ENCODE measurements at regions not wholly inside any gene's neighbourhood (a gene's known extent, or its start where the extent isn't known, plus 50 kb on each side); places are given as distances from the start of the nearest gene placed in this dataset.
"Not testable (repeated sequence)": the region's sequence is repeated elsewhere in the genome, so short reads cannot be mapped to it uniquely, and the experiment has no call there.

DNA sequence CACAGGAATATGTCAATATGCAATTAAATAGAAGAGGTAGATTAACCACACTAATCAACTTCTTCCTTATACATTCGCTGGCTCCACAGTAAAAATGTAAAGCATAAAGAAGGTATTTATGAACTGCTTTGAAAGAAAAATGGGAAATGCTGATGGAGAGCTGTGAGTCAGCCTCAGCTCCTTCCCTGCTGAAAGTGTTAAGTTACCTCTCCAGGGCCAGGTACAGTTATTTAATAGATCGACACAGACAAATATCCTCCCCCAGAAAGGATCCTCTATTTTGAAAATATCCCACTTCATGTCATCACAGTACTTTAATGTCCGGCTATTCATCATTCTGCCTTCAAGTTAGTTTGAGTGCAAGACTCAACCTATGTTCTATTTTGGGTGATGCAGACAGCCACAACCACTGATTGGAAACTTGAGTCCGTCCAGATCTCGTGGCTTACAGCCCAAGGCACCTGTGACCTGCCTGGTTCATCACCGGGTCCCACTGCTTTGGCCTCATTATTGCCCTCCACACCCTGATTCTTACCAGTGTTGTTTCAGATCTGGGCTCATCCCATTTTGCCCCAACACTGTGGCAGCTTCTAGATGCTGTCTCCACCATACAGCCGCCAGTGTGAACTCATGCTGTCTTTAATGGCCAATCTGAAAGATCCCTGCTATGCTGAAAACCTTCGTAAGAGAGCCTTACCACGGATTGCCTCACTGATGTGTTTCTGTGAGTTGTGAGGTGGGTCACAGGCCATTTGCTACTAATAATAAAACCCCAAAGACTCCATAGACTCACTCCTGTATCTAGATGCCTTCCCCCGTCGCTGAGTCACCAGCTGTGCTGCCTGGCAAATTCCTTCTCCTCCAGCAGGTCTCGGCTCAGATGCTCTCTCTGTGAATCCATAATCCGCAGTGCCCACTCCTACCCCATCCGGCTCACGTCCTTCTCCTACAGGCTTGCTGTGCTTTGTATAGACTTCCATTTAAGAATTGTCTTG, 56.2 kb upstream of the DDAH1 start:
- H3K9ac ChIP-seq (ENCODE audit: low read depth, low read length); H3K4me3 ChIP-seq (ENCODE audit: low read length); H3K27ac ChIP-seq (ENCODE audit: low read depth, low read length); H3K4me1 ChIP-seq (ENCODE audit: insufficient read depth, low read length); H3K27me3 ChIP-seq (ENCODE audit: insufficient read depth, low read length); H3K9me3 ChIP-seq (ENCODE audit: insufficient read depth, low read depth, low read length); H3K36me3 ChIP-seq (ENCODE audit: insufficient read depth, low read length): not testable (repeated sequence)
- WGBS: 45% methylated on average over 7 of the region's 15 CpGs

DNA sequence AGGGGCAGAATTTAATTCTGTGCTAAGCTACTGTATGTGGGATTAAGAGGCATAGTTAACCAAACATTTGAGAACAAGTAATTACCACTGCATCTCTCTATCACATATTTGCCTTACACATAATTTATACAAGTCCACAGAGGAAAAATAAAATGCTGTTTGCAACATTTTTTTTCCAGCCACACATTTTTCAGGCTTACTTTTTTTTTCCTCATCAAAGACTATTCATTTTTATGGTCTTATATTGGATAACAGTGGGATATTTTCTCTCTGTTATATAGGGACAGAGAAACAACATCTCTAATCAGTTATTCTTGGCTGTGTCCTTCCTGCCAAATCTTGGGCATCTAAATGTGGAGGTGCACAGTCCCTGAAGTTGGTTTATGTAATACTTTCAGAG, 57.5 kb upstream of the DDAH1 start:
- H3K9ac ChIP-seq (ENCODE audit: low read depth, low read length); H3K27me3 ChIP-seq (ENCODE audit: insufficient read depth, low read length); H3K27ac ChIP-seq (ENCODE audit: low read depth, low read length); H3K9me3 ChIP-seq (ENCODE audit: insufficient read depth, low read depth, low read length); H3K4me3 ChIP-seq (ENCODE audit: low read length); H3K4me1 ChIP-seq (ENCODE audit: insufficient read depth, low read length); H3K36me3 ChIP-seq (ENCODE audit: insufficient read depth, low read length): not testable (repeated sequence)

DNA sequence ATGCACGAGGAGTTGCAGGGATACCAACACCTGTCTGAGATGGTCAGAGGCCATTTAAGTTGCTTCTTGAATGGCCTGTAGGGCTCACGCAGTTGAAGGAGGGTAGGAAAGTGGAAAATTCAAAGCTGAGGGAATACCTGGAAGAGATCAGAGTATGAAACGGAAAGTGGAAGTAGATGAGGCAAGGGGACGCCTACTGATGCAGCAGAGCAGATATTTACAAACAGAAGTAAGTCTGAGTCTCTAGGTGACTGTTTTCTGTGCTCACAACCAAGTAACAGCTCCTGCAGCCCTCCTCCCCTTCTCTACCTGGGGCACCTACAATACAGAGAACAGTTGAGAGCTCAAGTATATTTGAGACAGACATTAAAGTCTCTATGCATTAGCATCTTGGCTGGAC, 57.5 kb upstream of the CCN1 start:
- not testable (repeated sequence) for H3K27me3 ChIP-seq (ENCODE audit: insufficient read depth, low read length); H3K27ac ChIP-seq (ENCODE audit: low read depth, low read length); H3K9me3 ChIP-seq (ENCODE audit: insufficient read depth, low read depth, low read length); H3K9ac ChIP-seq (ENCODE audit: low read depth, low read length); H3K4me1 ChIP-seq (ENCODE audit: insufficient read depth, low read length); H3K36me3 ChIP-seq (ENCODE audit: insufficient read depth, low read length); H3K4me3 ChIP-seq (ENCODE audit: low read length)
- 84% methylated on average over 3 of the region's 4 CpGs for WGBS

DNA sequence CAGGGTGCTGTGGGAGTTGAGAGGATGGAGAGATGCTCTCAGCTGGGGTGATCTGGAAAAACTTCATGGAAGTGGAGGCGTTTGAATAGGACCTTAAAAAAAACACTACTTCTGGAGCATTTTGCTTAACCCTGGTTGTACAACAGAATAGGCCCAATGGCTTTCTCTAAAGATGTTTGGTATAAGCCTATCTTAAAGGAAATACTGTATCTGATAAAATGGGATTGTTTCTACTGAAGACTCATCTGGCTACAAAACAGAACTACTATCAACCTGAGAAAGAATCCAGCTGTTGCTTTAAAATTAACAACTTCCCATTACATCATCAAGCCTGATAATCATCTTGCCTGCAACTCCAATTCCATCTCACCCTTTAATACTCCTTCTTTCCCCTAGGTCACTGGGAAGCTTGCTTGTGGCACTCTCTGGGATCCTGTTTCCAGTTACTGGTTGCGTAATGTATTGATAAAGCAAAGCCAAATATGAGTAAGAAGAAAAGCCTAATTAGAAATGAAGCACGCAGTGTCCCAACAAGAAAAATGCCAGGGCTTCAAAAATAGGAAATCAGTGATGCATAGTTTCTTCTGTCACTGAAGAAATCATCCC, 56.2 kb upstream of the CCN1 start:
- WGBS: no CpG with 5 or more reads among the region's 3 CpGs
- H3K4me1 ChIP-seq (ENCODE audit: insufficient read depth, low read length); H3K27me3 ChIP-seq (ENCODE audit: insufficient read depth, low read length); H3K4me3 ChIP-seq (ENCODE audit: low read length); H3K9me3 ChIP-seq (ENCODE audit: insufficient read depth, low read depth, low read length); H3K9ac ChIP-seq (ENCODE audit: low read depth, low read length); H3K27ac ChIP-seq (ENCODE audit: low read depth, low read length); H3K36me3 ChIP-seq (ENCODE audit: insufficient read depth, low read length): not testable (repeated sequence)

DNA sequence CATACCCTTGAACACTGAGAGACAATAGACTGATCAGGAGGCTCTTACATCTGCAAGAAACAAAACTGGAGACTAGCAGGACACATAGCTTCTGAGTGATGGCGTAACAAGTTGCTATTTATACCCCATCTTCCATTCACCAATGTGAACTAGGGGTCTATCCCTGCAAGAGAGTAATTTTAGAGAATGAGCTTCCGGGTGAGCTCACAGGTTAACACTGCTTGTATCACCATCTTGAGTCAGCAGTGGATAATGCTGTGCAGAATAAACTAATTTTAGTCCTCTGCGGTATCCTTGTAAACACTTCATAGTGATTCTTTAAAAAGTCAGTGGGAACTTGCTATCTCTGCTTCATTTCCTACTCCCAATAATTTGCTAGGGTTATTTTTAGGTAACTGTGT, 55.0 kb upstream of the CCN1 start:
- H3K4me1 ChIP-seq (ENCODE audit: insufficient read depth, low read length); H3K27me3 ChIP-seq (ENCODE audit: insufficient read depth, low read length); H3K9me3 ChIP-seq (ENCODE audit: insufficient read depth, low read depth, low read length); H3K36me3 ChIP-seq (ENCODE audit: insufficient read depth, low read length); H3K4me3 ChIP-seq (ENCODE audit: low read length); H3K27ac ChIP-seq (ENCODE audit: low read depth, low read length); H3K9ac ChIP-seq (ENCODE audit: low read depth, low read length): not testable (repeated sequence)
- no CpG with 5 or more reads among the region's 3 CpGs for WGBS

DNA sequence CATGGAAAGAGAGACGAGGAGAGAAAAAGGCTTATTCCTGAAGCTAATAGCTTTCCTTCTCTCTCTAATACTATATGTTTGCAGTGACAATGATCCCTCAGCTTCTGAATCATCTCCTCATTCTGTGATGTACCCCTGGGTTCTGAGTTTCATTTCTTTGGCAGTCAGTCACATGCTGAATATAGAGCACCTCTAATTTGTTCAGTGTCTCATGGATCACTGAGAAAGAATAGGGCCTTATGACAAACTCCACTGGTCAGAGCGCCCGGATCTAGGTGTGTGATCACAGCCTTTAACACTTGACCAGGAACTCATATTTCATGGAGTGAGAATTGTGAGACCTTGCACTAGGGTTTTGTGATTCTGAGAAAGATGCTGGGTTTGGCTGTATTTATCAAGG, 54.3 kb upstream of the CCN1 start:
- H3K9ac ChIP-seq (ENCODE audit: low read depth, low read length); H3K27me3 ChIP-seq (ENCODE audit: insufficient read depth, low read length); H3K4me1 ChIP-seq (ENCODE audit: insufficient read depth, low read length); H3K36me3 ChIP-seq (ENCODE audit: insufficient read depth, low read length); H3K4me3 ChIP-seq (ENCODE audit: low read length); H3K9me3 ChIP-seq (ENCODE audit: insufficient read depth, low read depth, low read length); H3K27ac ChIP-seq (ENCODE audit: low read depth, low read length): not testable (repeated sequence)
- 95% methylated on average over 2 of the region's 3 CpGs for WGBS

- H3K27me3 ChIP-seq (ENCODE audit: insufficient read depth, low read length); H3K9ac ChIP-seq (ENCODE audit: low read depth, low read length); H3K9me3 ChIP-seq (ENCODE audit: insufficient read depth, low read depth, low read length); H3K4me3 ChIP-seq (ENCODE audit: low read length); H3K36me3 ChIP-seq (ENCODE audit: insufficient read depth, low read length); H3K4me1 ChIP-seq (ENCODE audit: insufficient read depth, low read length): not testable (repeated sequence)
- H3K27ac ChIP-seq (ENCODE audit: low read depth, low read length): peak overlapping the region; percentile 42; the same call in 1 of the 2 replicates
- 21% methylated on average over 3 of the region's 4 CpGs for WGBS
These were observed 53.4 kb upstream of the CCN1 start for GRCh38 chr1:85527145-85527544.

All from HUES64 (cell line).